DMS114 treated with DMSO at 0.1 percent for 48 hours (cell line): ENCODE measurements at regions not wholly inside any gene's neighbourhood (a gene's known extent, or its start where the extent isn't known, plus 50 kb on each side); places are given as distances from the start of the nearest gene placed in this dataset.

ENCODE experiments used
- DNase-seq: peaks from one replicate; lab custom pipeline; 2025; ENCODE audit not compliant: unreplicated experiment; lab: John Stamatoyannopoulos, UW

GRCh38 chr3:30113906-30114305, 492.5 kb upstream of the TGFBR2 start:
- DNase-seq, result no peak

- DNase-seq, result no peak
Observed at GRCh38 chr3:30114918-30115317, 491.5 kb upstream of the TGFBR2 start.

GRCh38 chr3:30122359-30122758, 484.0 kb upstream of the TGFBR2 start:
- no peak for DNase-seq

- DNase-seq, result no peak
Observed at GRCh38 chr3:30123224-30123623, 483.2 kb upstream of the TGFBR2 start.

- no peak for DNase-seq
Observed at GRCh38 chr3:30123755-30124154, 482.6 kb upstream of the TGFBR2 start.

- DNase-seq, result no peak
Observed at GRCh38 chr3:30124435-30125370, 481.7 kb upstream of the TGFBR2 start.

- DNase-seq, result no peak
Observed at GRCh38 chr3:30129765-30130164, 476.6 kb upstream of the TGFBR2 start.

GRCh38 chr3:30130391-30130790, 476.0 kb upstream of the TGFBR2 start:
- no peak for DNase-seq

- DNase-seq, result no peak
Observed at GRCh38 chr3:30131191-30131590, 475.2 kb upstream of the TGFBR2 start.

GRCh38 chr3:30135190-30135589, 471.2 kb upstream of the TGFBR2 start:
- DNase-seq, result no peak

- DNase-seq, result no peak
Observed at GRCh38 chr3:30139283-30139682, 467.1 kb upstream of the TGFBR2 start.

GRCh38 chr3:30140356-30141075, 465.9 kb upstream of the TGFBR2 start:
- DNase-seq, result no peak

GRCh38 chr3:30141178-30141581, 465.2 kb upstream of the TGFBR2 start:
- DNase-seq, result no peak

GRCh38 chr3:30141927-30142326, 464.5 kb upstream of the TGFBR2 start:
- DNase-seq, result no peak

- no peak for DNase-seq
Observed at GRCh38 chr3:30142946-30143345, 463.5 kb upstream of the TGFBR2 start.

GRCh38 chr3:30145281-30145680, 461.1 kb upstream of the TGFBR2 start:
- no peak for DNase-seq

- no peak for DNase-seq
Observed at GRCh38 chr3:30146978-30147377, 459.4 kb upstream of the TGFBR2 start.

- DNase-seq, result no peak
Observed at GRCh38 chr3:30154853-30155252, 451.5 kb upstream of the TGFBR2 start.

- no peak for DNase-seq
Observed at GRCh38 chr3:30155755-30156154, 450.6 kb upstream of the TGFBR2 start.

- no peak for DNase-seq
Observed at GRCh38 chr3:30156586-30157498, 449.6 kb upstream of the TGFBR2 start.

- DNase-seq, result no peak
Observed at GRCh38 chr3:30161375-30161774, 445.0 kb upstream of the TGFBR2 start.
